Hepatocyte (in vitro differentiated cells): ENCODE measurements at regions not wholly inside any gene's neighbourhood (a gene's known extent, or its start where the extent isn't known, plus 50 kb on each side); places are given as distances from the start of the nearest gene placed in this dataset.

Experiments used
- CTCF ChIP-seq: fragments of 200-600 bp; sonication (generic); IDR thresholded peaks from 2 replicates; pipeline ENCODE4 v1.5.1; 2016; ENCODE audit warnings: antibody characterized with exemption, mild to moderate bottlenecking; ENCODE audit not compliant: poor library complexity
- EZH2 ChIP-seq: fragments of 200-600 bp; sonication (generic); IDR thresholded peaks from 2 replicates; pipeline ENCODE4 v1.6.1; 2016; ENCODE audit warnings: antibody characterized with exemption, mild to moderate bottlenecking, borderline replicate concordance
- EZH2phosphoT487 ChIP-seq: fragments of 200-600 bp; sonication (generic); IDR thresholded peaks from one replicate; pipeline ENCODE4 v1.6.1; 2018; ENCODE audit warnings: antibody characterized with exemption, mild to moderate bottlenecking, low read depth, moderate library complexity; ENCODE audit not compliant: unreplicated experiment, severe bottlenecking

- no peak for TF ChIP-seq CTCF
- no peak for TF ChIP-seq EZH2phosphoT487
- no peak for TF ChIP-seq EZH2
Measured at GRCh38 chr15:20353966-20354883, 187.4 kb downstream of the GOLGA6L6 start.
